ENCODE measurements at regions not wholly inside any gene's neighbourhood (a gene's known extent, or its start where the extent isn't known, plus 50 kb on each side); places are given as distances from the start of the nearest gene placed in this dataset.

DNA sequence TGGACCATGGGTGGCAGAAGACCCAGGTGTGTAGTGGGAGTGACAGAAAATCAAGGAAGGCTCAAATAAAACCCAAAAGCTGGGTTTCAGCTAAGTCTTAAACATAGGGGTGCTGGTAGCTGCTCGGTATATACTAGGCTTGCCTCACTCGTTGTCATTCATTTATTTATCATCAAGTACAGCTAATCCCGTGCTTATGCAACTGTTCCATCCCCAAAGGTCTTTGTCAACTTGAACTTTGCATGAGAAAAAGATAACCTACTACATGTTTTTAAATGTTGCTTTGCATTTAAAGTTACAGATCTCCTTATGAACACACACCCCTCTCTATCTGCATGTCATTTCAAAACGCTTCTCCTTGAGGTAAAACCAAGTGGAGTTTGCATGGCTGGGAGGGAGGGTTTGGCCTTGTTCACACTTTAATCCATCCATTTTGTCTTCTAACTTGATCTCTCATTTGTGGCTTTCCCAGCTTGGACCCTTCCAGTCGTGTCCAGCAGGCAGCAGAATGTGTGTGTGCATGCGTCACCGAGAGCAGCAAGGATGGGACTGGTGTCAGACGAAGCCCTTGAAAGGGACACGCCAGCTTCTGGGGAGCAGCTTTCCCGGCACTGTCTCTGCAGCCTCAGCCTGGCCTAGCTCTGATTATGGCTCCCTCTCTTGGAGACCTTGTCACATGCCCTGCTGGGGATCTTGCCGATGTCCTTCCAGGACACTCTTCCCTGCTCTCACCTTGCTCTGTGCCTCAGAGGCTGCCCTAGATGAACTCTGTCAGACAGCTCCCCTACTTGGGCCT lies 133.5 kb downstream of the GADD45G start (continued):
- TF ChIP-seq CTBP2 (IDR thresholded peaks at IDR 0.05; ENCODE audit: borderline replicate concordance, insufficient read depth, insufficient read length, low read length) (no peak), SUZ12 (IDR thresholded peaks at IDR 0.05; ENCODE audit: low read length) (no peak), BACH1 (IDR thresholded peaks at IDR 0.05; ENCODE audit: low read length) (no peak), TAF1 (IDR thresholded peaks at IDR 0.05; ENCODE audit: low read depth, low read length) (no peak), BRCA1 (IDR thresholded peaks at IDR 0.05; ENCODE audit: low read depth, low read length) (no peak), NRF1 (IDR thresholded peaks at IDR 0.05; ENCODE audit: low read depth, low read length) (no peak), TEAD4 (IDR thresholded peaks at IDR 0.05; ENCODE audit: low read depth, low read length) (no peak), POLR2AphosphoS5 (IDR thresholded peaks at IDR 0.05; ENCODE audit: low read depth, low read length) (no peak), CEBPB (IDR thresholded peaks at IDR 0.05; ENCODE audit: low read depth, low read length) (no peak), RFX5 (IDR thresholded peaks at IDR 0.05; ENCODE audit: borderline replicate concordance, low read depth, low read length) (no peak), NANOG (IDR thresholded peaks at IDR 0.05; ENCODE audit: insufficient read depth, low read depth, low read length, poor library complexity, severe bottlenecking) (no peak), SP2 (IDR thresholded peaks at IDR 0.05; ENCODE audit: low read length) (no peak), HDAC6 (IDR thresholded peaks at IDR 0.05; ENCODE audit: low read depth, low read length) (no peak), RAD21 (IDR thresholded peaks at IDR 0.05 in 1 of 2, conservative IDR thresholded peaks at IDR 0.05 in 1 of 2; ENCODE audit: low read depth in 2 of 2, low read length in 2 of 2) (peak; percentile 35 to 48; a peak in 3 of 4 replicates), EGR1 (IDR thresholded peaks at IDR 0.05; ENCODE audit: borderline replicate concordance, low read depth, low read length) (no peak), SP1 (IDR thresholded peaks at IDR 0.05; ENCODE audit: low read depth, low read length) (no peak)
- TF ChIP-seq, protein P1, sequence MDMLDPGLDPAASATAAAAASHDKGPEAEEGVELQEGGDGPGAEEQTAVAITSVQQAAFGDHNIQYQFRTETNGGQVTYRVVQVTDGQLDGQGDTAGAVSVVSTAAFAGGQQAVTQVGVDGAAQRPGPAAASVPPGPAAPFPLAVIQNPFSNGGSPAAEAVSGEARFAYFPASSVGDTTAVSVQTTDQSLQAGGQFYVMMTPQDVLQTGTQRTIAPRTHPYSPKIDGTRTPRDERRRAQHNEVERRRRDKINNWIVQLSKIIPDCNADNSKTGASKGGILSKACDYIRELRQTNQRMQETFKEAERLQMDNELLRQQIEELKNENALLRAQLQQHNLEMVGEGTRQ (IDR thresholded peaks at IDR 0.05; ENCODE audit: low read length): no peak
- TF ChIP-seq, protein P2, sequence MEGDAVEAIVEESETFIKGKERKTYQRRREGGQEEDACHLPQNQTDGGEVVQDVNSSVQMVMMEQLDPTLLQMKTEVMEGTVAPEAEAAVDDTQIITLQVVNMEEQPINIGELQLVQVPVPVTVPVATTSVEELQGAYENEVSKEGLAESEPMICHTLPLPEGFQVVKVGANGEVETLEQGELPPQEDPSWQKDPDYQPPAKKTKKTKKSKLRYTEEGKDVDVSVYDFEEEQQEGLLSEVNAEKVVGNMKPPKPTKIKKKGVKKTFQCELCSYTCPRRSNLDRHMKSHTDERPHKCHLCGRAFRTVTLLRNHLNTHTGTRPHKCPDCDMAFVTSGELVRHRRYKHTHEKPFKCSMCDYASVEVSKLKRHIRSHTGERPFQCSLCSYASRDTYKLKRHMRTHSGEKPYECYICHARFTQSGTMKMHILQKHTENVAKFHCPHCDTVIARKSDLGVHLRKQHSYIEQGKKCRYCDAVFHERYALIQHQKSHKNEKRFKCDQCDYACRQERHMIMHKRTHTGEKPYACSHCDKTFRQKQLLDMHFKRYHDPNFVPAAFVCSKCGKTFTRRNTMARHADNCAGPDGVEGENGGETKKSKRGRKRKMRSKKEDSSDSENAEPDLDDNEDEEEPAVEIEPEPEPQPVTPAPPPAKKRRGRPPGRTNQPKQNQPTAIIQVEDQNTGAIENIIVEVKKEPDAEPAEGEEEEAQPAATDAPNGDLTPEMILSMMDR (IDR thresholded peaks at IDR 0.05; ENCODE audit: control extremely low read depth in 1 of 3, insufficient read depth in 1 of 3, low read depth in 1 of 3, low read length in 3 of 3): peak in 2 of 3 experiments; percentile 30 to 54; a peak in 3 of 4 replicates
- TF ChIP-seq, protein P3, sequence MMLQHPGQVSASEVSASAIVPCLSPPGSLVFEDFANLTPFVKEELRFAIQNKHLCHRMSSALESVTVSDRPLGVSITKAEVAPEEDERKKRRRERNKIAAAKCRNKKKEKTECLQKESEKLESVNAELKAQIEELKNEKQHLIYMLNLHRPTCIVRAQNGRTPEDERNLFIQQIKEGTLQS (IDR thresholded peaks at IDR 0.05; ENCODE audit: insufficient read depth, low read depth, low read length): no peak
- TF ChIP-seq, protein P4, sequence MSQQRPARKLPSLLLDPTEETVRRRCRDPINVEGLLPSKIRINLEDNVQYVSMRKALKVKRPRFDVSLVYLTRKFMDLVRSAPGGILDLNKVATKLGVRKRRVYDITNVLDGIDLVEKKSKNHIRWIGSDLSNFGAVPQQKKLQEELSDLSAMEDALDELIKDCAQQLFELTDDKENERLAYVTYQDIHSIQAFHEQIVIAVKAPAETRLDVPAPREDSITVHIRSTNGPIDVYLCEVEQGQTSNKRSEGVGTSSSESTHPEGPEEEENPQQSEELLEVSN (IDR thresholded peaks at IDR 0.05): peak; percentile 56

All from H1 (cell line).